ENCODE measurements at regions not wholly inside any gene's neighbourhood (a gene's known extent, or its start where the extent isn't known, plus 50 kb on each side); places are given as distances from the start of the nearest gene placed in this dataset.

DNA sequence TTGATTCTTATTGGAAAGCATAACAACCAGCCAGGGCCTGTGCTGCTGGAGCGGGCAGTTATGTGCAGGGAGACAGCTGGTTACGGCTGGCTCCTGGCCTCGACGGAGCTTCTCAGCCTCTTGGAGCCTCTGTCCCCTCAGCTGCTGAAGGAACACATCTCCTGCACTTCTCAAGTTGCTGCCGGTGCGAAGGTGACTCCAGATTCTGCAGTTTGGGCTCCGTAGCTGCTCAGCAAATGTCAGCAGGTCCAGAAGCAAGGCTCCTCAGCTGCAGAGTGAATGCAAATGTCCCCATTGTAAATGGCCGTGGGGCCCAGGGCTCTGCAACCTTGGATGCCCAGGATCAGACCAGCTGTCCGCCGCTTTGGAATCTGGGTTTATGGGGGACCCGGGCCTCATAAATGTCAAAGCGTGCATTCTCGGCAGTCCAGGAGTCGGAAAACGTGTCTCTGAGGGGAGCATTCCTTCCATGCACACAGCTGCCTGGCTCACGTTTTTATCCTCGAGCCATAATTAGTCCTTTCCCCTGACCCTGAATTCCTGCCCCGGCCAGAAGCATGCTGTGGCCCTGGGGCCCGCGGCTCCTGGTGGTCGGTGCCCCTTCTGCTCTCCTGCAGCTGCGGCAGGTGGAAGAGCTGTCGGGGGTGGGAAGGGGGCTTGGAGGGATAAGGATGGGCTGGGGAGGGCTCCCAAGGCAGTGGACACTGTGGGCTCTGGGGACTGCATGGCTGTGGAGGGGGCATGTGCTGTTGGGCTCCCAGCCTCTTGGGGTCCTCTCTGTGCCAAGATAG lies 106.0 kb downstream of the KIF26A start:
- Mint-ChIP-seq H3K4me1 (peaks cover 8% of the 10 kb centered on the region), H3K27me3 (ENCODE audit: insufficient read depth, low read depth, poor library complexity) (peaks cover 10% of the 10 kb centered on the region), H3K27ac (no peak overlapping the region), H3K9me3 (peaks cover 28% of the 10 kb centered on the region), H3K4me3 (no peak overlapping the region), H3K36me3 (ENCODE audit: low read depth) (peaks cover 2% of the 10 kb centered on the region; the same call in 1 of the 3 replicates)
- no peaks in the 10 kb centered on the region; the same call in 1 of the 2 replicates for H3K4me1 ChIP-seq (ENCODE audit: insufficient read depth)
- no peaks in the 10 kb centered on the region for H3K27me3 ChIP-seq (ENCODE audit: insufficient read depth)
- no peak overlapping the region for H3K27ac ChIP-seq (ENCODE audit: low read depth)
- ATAC-seq = no peak
- no peaks in the 10 kb centered on the region for H3F3A ChIP-seq (replicated peaks; ENCODE audit: low read depth)
- DNase-seq (ENCODE audit: low spot score) = no peak
- H3K4me2 ChIP-seq = no peak overlapping the region
- 0 out of 2 replicates have a peak, but pooled peaks cover 3% of the 10 kb centered on the region for H3K9me2 ChIP-seq (ENCODE audit: insufficient read depth)
- no peaks in the 10 kb centered on the region for H3K79me2 ChIP-seq (replicated peaks; ENCODE audit: insufficient read depth)
- no peaks in the 10 kb centered on the region for H4K20me1 ChIP-seq (replicated peaks; ENCODE audit: insufficient read depth)
- H3K36me3 ChIP-seq (ENCODE audit: insufficient read depth) = no peaks in the 10 kb centered on the region
- no peak overlapping the region for H2AFZ ChIP-seq
- TF ChIP-seq EZH2phosphoT487 (IDR thresholded peaks at IDR 0.05; ENCODE audit: unreplicated experiment) (no peak), ZNF331 (CRISPR knock-in tag; IDR thresholded peaks at IDR 0.05; ENCODE audit: low read depth) (no peak), ZNF114 (CRISPR knock-in tag; IDR thresholded peaks at IDR 0.05) (no peak), POLR2AphosphoS5 (IDR thresholded peaks at IDR 0.05; ENCODE audit: low read depth) (no peak), EZH2 (IDR thresholded peaks at IDR 0.05; ENCODE audit: low read depth, unreplicated experiment) (no peak), NANOG (IDR thresholded peaks at IDR 0.05; ENCODE audit: borderline replicate concordance) (no peak), JUNB (IDR thresholded peaks at IDR 0.05; ENCODE audit: unreplicated experiment) (no peak), CREB1 (CRISPR knock-in tag; IDR thresholded peaks at IDR 0.05; ENCODE audit: low read depth) (no peak), STAT1 (IDR thresholded peaks at IDR 0.05; ENCODE audit: unreplicated experiment) (no peak)
- TF ChIP-seq, protein P1, sequence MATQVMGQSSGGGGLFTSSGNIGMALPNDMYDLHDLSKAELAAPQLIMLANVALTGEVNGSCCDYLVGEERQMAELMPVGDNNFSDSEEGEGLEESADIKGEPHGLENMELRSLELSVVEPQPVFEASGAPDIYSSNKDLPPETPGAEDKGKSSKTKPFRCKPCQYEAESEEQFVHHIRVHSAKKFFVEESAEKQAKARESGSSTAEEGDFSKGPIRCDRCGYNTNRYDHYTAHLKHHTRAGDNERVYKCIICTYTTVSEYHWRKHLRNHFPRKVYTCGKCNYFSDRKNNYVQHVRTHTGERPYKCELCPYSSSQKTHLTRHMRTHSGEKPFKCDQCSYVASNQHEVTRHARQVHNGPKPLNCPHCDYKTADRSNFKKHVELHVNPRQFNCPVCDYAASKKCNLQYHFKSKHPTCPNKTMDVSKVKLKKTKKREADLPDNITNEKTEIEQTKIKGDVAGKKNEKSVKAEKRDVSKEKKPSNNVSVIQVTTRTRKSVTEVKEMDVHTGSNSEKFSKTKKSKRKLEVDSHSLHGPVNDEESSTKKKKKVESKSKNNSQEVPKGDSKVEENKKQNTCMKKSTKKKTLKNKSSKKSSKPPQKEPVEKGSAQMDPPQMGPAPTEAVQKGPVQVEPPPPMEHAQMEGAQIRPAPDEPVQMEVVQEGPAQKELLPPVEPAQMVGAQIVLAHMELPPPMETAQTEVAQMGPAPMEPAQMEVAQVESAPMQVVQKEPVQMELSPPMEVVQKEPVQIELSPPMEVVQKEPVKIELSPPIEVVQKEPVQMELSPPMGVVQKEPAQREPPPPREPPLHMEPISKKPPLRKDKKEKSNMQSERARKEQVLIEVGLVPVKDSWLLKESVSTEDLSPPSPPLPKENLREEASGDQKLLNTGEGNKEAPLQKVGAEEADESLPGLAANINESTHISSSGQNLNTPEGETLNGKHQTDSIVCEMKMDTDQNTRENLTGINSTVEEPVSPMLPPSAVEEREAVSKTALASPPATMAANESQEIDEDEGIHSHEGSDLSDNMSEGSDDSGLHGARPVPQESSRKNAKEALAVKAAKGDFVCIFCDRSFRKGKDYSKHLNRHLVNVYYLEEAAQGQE (IDR thresholded peaks at IDR 0.05; ENCODE audit: unreplicated experiment) = no peak
- TF ChIP-seq, protein P2, sequence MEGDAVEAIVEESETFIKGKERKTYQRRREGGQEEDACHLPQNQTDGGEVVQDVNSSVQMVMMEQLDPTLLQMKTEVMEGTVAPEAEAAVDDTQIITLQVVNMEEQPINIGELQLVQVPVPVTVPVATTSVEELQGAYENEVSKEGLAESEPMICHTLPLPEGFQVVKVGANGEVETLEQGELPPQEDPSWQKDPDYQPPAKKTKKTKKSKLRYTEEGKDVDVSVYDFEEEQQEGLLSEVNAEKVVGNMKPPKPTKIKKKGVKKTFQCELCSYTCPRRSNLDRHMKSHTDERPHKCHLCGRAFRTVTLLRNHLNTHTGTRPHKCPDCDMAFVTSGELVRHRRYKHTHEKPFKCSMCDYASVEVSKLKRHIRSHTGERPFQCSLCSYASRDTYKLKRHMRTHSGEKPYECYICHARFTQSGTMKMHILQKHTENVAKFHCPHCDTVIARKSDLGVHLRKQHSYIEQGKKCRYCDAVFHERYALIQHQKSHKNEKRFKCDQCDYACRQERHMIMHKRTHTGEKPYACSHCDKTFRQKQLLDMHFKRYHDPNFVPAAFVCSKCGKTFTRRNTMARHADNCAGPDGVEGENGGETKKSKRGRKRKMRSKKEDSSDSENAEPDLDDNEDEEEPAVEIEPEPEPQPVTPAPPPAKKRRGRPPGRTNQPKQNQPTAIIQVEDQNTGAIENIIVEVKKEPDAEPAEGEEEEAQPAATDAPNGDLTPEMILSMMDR (conservative IDR thresholded peaks at IDR 0.05; ENCODE audit: low read depth in 2 of 2) = no peak
- TF ChIP-seq, protein P3, sequence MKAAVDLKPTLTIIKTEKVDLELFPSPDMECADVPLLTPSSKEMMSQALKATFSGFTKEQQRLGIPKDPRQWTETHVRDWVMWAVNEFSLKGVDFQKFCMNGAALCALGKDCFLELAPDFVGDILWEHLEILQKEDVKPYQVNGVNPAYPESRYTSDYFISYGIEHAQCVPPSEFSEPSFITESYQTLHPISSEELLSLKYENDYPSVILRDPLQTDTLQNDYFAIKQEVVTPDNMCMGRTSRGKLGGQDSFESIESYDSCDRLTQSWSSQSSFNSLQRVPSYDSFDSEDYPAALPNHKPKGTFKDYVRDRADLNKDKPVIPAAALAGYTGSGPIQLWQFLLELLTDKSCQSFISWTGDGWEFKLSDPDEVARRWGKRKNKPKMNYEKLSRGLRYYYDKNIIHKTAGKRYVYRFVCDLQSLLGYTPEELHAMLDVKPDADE (IDR thresholded peaks at IDR 0.05) = no peak
- TF ChIP-seq, protein P4, sequence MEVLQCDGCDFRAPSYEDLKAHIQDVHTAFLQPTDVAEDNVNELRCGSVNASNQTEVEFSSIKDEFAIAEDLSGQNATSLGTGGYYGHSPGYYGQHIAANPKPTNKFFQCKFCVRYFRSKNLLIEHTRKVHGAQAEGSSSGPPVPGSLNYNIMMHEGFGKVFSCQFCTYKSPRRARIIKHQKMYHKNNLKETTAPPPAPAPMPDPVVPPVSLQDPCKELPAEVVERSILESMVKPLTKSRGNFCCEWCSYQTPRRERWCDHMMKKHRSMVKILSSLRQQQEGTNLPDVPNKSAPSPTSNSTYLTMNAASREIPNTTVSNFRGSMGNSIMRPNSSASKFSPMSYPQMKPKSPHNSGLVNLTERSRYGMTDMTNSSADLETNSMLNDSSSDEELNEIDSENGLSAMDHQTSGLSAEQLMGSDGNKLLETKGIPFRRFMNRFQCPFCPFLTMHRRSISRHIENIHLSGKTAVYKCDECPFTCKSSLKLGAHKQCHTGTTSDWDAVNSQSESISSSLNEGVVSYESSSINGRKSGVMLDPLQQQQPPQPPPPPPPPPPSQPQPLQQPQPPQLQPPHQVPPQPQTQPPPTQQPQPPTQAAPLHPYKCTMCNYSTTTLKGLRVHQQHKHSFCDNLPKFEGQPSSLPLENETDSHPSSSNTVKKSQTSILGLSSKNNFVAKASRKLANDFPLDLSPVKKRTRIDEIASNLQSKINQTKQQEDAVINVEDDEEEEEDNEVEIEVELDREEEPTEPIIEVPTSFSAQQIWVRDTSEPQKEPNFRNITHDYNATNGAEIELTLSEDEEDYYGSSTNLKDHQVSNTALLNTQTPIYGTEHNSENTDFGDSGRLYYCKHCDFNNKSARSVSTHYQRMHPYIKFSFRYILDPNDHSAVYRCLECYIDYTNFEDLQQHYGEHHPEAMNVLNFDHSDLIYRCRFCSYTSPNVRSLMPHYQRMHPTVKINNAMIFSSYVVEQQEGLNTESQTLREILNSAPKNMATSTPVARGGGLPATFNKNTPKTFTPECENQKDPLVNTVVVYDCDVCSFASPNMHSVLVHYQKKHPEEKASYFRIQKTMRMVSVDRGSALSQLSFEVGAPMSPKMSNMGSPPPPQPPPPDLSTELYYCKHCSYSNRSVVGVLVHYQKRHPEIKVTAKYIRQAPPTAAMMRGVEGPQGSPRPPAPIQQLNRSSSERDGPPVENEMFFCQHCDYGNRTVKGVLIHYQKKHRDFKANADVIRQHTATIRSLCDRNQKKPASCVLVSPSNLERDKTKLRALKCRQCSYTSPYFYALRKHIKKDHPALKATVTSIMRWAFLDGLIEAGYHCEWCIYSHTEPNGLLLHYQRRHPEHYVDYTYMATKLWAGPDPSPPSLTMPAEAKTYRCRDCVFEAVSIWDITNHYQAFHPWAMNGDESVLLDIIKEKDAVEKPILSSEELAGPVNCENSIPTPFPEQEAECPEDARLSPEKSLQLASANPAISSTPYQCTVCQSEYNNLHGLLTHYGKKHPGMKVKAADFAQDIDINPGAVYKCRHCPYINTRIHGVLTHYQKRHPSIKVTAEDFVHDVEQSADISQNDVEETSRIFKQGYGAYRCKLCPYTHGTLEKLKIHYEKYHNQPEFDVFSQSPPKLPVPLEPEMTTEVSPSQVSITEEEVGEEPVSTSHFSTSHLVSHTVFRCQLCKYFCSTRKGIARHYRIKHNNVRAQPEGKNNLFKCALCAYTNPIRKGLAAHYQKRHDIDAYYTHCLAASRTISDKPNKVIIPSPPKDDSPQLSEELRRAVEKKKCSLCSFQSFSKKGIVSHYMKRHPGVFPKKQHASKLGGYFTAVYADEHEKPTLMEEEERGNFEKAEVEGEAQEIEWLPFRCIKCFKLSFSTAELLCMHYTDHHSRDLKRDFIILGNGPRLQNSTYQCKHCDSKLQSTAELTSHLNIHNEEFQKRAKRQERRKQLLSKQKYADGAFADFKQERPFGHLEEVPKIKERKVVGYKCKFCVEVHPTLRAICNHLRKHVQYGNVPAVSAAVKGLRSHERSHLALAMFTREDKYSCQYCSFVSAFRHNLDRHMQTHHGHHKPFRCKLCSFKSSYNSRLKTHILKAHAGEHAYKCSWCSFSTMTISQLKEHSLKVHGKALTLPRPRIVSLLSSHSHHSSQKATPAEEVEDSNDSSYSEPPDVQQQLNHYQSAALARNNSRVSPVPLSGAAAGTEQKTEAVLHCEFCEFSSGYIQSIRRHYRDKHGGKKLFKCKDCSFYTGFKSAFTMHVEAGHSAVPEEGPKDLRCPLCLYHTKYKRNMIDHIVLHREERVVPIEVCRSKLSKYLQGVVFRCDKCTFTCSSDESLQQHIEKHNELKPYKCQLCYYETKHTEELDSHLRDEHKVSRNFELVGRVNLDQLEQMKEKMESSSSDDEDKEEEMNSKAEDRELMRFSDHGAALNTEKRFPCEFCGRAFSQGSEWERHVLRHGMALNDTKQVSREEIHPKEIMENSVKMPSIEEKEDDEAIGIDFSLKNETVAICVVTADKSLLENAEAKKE (CRISPR knock-in tag; IDR thresholded peaks at IDR 0.05) = no peak
- H3K4me3 ChIP-seq = no peak overlapping the region

Data from GM23338 (cell line).